Activated CD4-positive, alpha-beta T cell treated with anti-CD3 and anti-CD28 coated beads, Interleukin-2, amount 50 U/mL, for 4 hours (primary cell): ENCODE measurements at regions not wholly inside any gene's neighbourhood (a gene's known extent, or its start where the extent isn't known, plus 50 kb on each side); places are given as distances from the start of the nearest gene placed in this dataset.
"Not testable (repeated sequence)": the region's sequence is repeated elsewhere in the genome, so short reads cannot be mapped to it uniquely, and the experiment has no call there.

Source experiments
- DNase-seq, 2 experiments: peaks; one replicate each; pipeline ENCODE4 v3.0.0-alpha.2; 2020

- DNase-seq, result not testable (repeated sequence)
These were observed 191.1 kb downstream of the USP22 start for GRCh38 chr17:20851591-20852238.

GRCh38 chr17:20852239-20852989 is 190.4 kb downstream of the USP22 start:
- DNase-seq, result no peak

GRCh38 chr17:20852990-20853370 is 189.8 kb downstream of the USP22 start:
- DNase-seq, result no peak

GRCh38 chr17:20855910-20856470 is 186.8 kb downstream of the USP22 start:
- DNase-seq, result not testable (repeated sequence)

- DNase-seq, result not testable (repeated sequence)
These were observed 176.2 kb downstream of the USP22 start for GRCh38 chr17:20866444-20867209.

- DNase-seq, result not testable (repeated sequence)
These were observed 175.3 kb downstream of the USP22 start for GRCh38 chr17:20867436-20867937.

GRCh38 chr17:20867938-20868661 is 174.7 kb downstream of the USP22 start:
- not testable (repeated sequence) for DNase-seq

- not testable (repeated sequence) for DNase-seq
These were observed 174.2 kb downstream of the USP22 start for GRCh38 chr17:20868662-20869007.

- not testable (repeated sequence) for DNase-seq
These were observed 169.6 kb downstream of the USP22 start for GRCh38 chr17:20873173-20873572.

- DNase-seq, result not testable (repeated sequence)
These were observed 169.0 kb downstream of the USP22 start for GRCh38 chr17:20873688-20874328.

- not testable (repeated sequence) for DNase-seq
These were observed 165.4 kb downstream of the USP22 start for GRCh38 chr17:20877384-20877783.

- DNase-seq, result no peak
These were observed 152.5 kb downstream of the USP22 start for GRCh38 chr17:20890338-20890737.

- not testable (repeated sequence) for DNase-seq
These were observed 147.4 kb downstream of the USP22 start for GRCh38 chr17:20895426-20895825.

GRCh38 chr17:20896153-20896649 is 146.6 kb downstream of the USP22 start:
- peak; percentile 7 to 8 for DNase-seq

- not testable (repeated sequence) for DNase-seq
These were observed 144.1 kb downstream of the USP22 start for GRCh38 chr17:20898726-20899125.

GRCh38 chr17:20902496-20902895 is 140.3 kb downstream of the USP22 start:
- DNase-seq, result not testable (repeated sequence)

- DNase-seq, result not testable (repeated sequence)
These were observed 139.3 kb downstream of the USP22 start for GRCh38 chr17:20903549-20903948.

GRCh38 chr17:20908313-20909267 is 134.2 kb downstream of the USP22 start:
- DNase-seq, result peak; percentile 62 to 69

GRCh38 chr17:20914658-20915057 is 128.2 kb downstream of the USP22 start:
- no peak for DNase-seq

GRCh38 chr17:20916383-20916782 is 126.4 kb downstream of the USP22 start:
- DNase-seq, result no peak
